ENCODE measurements at regions not wholly inside any gene's neighbourhood (a gene's known extent, or its start where the extent isn't known, plus 50 kb on each side); places are given as distances from the start of the nearest gene placed in this dataset.

- Histone ChIP-seq H3K4me1 (ENCODE audit: control insufficient read depth, insufficient read depth, low read length) (no peaks in the 10 kb centered on the region; the same call in 1 of the 2 replicates), H3K27ac (ENCODE audit: extremely low read depth, low read depth, low read length) (no peak overlapping the region), H3K4me3 (ENCODE audit: low read depth, low read length) (no peak overlapping the region), H3K36me3 (ENCODE audit: control insufficient read depth in 2 of 2, insufficient read depth in 1 of 2, low read length in 2 of 2) (no peaks in the 10 kb centered on the region), H3K9me3 (ENCODE audit: control insufficient read depth, insufficient read depth, low read depth, low read length) (no peaks in the 10 kb centered on the region)
- TF ChIP-seq ZBTB7A (tag by site-specific recombination; IDR thresholded peaks at IDR 0.05; ENCODE audit: low read depth) (no peak), ZNF843 (tag by site-specific recombination; IDR thresholded peaks at IDR 0.05) (no peak), ZNF19 (tag by site-specific recombination; IDR thresholded peaks at IDR 0.05; ENCODE audit: low read depth) (no peak), ZNF239 (tag by site-specific recombination; IDR thresholded peaks at IDR 0.05) (no peak), ZNF2 (tag by site-specific recombination; IDR thresholded peaks at IDR 0.05) (no peak), SP7 (tag by site-specific recombination; IDR thresholded peaks at IDR 0.05) (no peak), ZBTB48 (tag by site-specific recombination; IDR thresholded peaks at IDR 0.05) (no peak), ZNF292 (tag by site-specific recombination; IDR thresholded peaks at IDR 0.05; ENCODE audit: borderline replicate concordance, low read depth) (no peak), ZNF660 (tag by site-specific recombination; IDR thresholded peaks at IDR 0.05) (no peak), BCL11B (tag by site-specific recombination; IDR thresholded peaks at IDR 0.05; ENCODE audit: low read depth) (no peak), ZNF426 (tag by site-specific recombination; IDR thresholded peaks at IDR 0.05) (no peak), ZNF549 (tag by site-specific recombination; IDR thresholded peaks at IDR 0.05) (no peak), ZNF433 (tag by site-specific recombination; IDR thresholded peaks at IDR 0.05; ENCODE audit: low read depth) (no peak), ZNF10 (tag by site-specific recombination; IDR thresholded peaks at IDR 0.05) (no peak), ZNF362 (tag by site-specific recombination; IDR thresholded peaks at IDR 0.05) (no peak), ZNF16 (tag by site-specific recombination; IDR thresholded peaks at IDR 0.05; ENCODE audit: low read depth) (no peak)
- ChIA-PET POLR2A (no interaction called here), CTCF (interaction anchor here (0.6 kb wide), 3 partner anchors 38 to 1410 kb away, joined by 3 read pairs; no protein-coding TSS in a partner anchor)
Measured at GRCh38 chr16:48447428-48447827, 62.2 kb upstream of the SIAH1 start.

DNA sequence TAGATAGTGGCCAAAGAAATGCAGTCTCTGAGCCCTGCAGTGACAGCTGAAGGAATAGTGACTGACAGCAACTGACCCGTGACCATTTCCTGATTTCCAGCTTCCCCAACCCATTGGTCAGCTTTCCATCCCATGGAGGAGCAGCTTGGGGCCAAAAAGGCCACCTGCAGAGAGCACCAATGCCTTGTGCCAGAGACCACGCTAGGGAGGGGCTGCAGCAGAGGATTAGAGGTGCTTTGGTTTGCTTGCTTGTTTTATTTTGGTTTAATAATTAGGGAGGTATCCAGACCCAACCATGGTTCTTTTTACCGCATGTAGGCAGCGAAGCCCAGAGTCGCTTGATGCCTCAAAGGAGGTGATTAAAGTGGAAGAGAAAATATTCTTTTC is 61.3 kb upstream of the SIAH1 start:
- CTCF ChIA-PET = interaction anchor here (0.6 kb wide), 1 partner anchor 8 kb away, joined by 3 read pairs; no protein-coding TSS in a partner anchor
- TF ChIP-seq ZNF626 (tag by site-specific recombination; IDR thresholded peaks at IDR 0.05) (no peak), ZNF174 (tag by site-specific recombination; IDR thresholded peaks at IDR 0.05) (no peak), HIC1 (tag by site-specific recombination; IDR thresholded peaks at IDR 0.05) (no peak), FEZF1 (tag by site-specific recombination; IDR thresholded peaks at IDR 0.05) (no peak), ZNF561 (tag by site-specific recombination; IDR thresholded peaks at IDR 0.05; ENCODE audit: borderline replicate concordance) (no peak)
- TF ChIP-seq, protein P1, sequence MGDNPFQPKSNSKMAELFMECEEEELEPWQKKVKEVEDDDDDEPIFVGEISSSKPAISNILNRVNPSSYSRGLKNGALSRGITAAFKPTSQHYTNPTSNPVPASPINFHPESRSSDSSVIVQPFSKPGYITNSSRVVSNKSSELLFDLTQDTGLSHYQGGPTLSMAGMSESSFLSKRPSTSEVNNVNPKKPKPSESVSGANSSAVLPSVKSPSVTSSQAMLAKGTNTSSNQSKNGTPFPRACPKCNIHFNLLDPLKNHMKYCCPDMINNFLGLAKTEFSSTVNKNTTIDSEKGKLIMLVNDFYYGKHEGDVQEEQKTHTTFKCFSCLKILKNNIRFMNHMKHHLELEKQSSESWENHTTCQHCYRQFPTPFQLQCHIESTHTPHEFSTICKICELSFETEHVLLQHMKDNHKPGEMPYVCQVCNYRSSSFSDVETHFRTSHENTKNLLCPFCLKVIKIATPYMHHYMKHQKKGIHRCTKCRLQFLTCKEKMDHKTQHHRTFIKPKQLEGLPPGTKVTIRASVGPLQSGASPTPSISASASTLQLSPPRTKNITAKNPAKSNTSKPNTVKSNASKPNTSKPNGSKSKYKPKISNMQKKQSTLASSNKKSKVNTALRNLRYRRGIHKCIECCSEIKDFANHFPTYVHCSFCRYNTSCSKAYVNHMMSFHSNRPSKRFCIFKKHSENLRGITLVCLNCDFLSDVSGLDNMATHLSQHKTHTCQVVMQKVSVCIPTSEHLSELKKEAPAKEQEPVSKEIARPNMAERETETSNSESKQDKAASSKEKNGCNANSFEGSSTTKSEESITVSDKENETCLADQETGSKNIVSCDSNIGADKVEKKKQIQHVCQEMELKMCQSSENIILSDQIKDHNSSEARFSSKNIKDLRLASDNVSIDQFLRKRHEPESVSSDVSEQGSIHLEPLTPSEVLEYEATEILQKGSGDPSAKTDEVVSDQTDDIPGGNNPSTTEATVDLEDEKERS (tag by site-specific recombination; IDR thresholded peaks at IDR 0.05) = no peak
- H3K4me1 ChIP-seq (ENCODE audit: control insufficient read depth, insufficient read depth, low read length) = peaks cover 3% of the 10 kb centered on the region; the same call in 1 of the 2 replicates
- no peaks in the 10 kb centered on the region for H3K36me3 ChIP-seq (ENCODE audit: control insufficient read depth in 2 of 2, insufficient read depth in 1 of 2, low read length in 2 of 2)
- H3K27ac ChIP-seq (ENCODE audit: extremely low read depth, low read depth, low read length) = no peak overlapping the region
- no peak overlapping the region for H3K4me3 ChIP-seq (ENCODE audit: low read depth, low read length)
- no peaks in the 10 kb centered on the region for H3K9me3 ChIP-seq (ENCODE audit: control insufficient read depth, insufficient read depth, low read depth, low read length)
- POLR2A ChIA-PET = no interaction called here
